ENCODE measurements at regions not wholly inside any gene's neighbourhood (a gene's known extent, or its start where the extent isn't known, plus 50 kb on each side); places are given as distances from the start of the nearest gene placed in this dataset.

GRCh38 chr3:5051772-5052171 is 70.3 kb upstream of the ARL8B start:
- Histone ChIP-seq H3K27me3 (ENCODE audit: insufficient read depth) (no peaks in the 10 kb centered on the region), H3K36me3 (ENCODE audit: insufficient read depth) (no peaks in the 10 kb centered on the region), H2AFZ (no peak overlapping the region), H3K4me3 (no peak overlapping the region), H3K9me2 (ENCODE audit: insufficient read depth) (no peaks in the 10 kb centered on the region), H4K20me1 (replicated peaks; ENCODE audit: insufficient read depth) (no peaks in the 10 kb centered on the region), H3K79me2 (replicated peaks; ENCODE audit: insufficient read depth) (no peaks in the 10 kb centered on the region), H3F3A (replicated peaks; ENCODE audit: low read depth) (no peaks in the 10 kb centered on the region), H3K4me2 (no peak overlapping the region), H3K4me1 (ENCODE audit: insufficient read depth) (no peaks in the 10 kb centered on the region), H3K27ac (ENCODE audit: low read depth) (no peak overlapping the region)
- H3K27ac Mint-ChIP-seq: no peak overlapping the region
- no peaks in the 10 kb centered on the region for H3K9me3 Mint-ChIP-seq
- H3K36me3 Mint-ChIP-seq (ENCODE audit: low read depth): no peaks in the 10 kb centered on the region
- ATAC-seq: no peak
- no peak for DNase-seq (ENCODE audit: low spot score)
- TF ChIP-seq REST (IDR thresholded peaks at IDR 0.05; ENCODE audit: unreplicated experiment): no peak
- TF ChIP-seq, protein P1, sequence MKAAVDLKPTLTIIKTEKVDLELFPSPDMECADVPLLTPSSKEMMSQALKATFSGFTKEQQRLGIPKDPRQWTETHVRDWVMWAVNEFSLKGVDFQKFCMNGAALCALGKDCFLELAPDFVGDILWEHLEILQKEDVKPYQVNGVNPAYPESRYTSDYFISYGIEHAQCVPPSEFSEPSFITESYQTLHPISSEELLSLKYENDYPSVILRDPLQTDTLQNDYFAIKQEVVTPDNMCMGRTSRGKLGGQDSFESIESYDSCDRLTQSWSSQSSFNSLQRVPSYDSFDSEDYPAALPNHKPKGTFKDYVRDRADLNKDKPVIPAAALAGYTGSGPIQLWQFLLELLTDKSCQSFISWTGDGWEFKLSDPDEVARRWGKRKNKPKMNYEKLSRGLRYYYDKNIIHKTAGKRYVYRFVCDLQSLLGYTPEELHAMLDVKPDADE (IDR thresholded peaks at IDR 0.05): no peak
- TF ChIP-seq ZNF462 (CRISPR knock-in tag; IDR thresholded peaks at IDR 0.05): no peak
- no peak for TF ChIP-seq ZNF114 (CRISPR knock-in tag; IDR thresholded peaks at IDR 0.05)
- no peak for TF ChIP-seq EZH2phosphoT487 (IDR thresholded peaks at IDR 0.05; ENCODE audit: unreplicated experiment)
- TF ChIP-seq, protein P2, sequence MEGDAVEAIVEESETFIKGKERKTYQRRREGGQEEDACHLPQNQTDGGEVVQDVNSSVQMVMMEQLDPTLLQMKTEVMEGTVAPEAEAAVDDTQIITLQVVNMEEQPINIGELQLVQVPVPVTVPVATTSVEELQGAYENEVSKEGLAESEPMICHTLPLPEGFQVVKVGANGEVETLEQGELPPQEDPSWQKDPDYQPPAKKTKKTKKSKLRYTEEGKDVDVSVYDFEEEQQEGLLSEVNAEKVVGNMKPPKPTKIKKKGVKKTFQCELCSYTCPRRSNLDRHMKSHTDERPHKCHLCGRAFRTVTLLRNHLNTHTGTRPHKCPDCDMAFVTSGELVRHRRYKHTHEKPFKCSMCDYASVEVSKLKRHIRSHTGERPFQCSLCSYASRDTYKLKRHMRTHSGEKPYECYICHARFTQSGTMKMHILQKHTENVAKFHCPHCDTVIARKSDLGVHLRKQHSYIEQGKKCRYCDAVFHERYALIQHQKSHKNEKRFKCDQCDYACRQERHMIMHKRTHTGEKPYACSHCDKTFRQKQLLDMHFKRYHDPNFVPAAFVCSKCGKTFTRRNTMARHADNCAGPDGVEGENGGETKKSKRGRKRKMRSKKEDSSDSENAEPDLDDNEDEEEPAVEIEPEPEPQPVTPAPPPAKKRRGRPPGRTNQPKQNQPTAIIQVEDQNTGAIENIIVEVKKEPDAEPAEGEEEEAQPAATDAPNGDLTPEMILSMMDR (conservative IDR thresholded peaks at IDR 0.05; ENCODE audit: low read depth in 2 of 2): no peak
- TF ChIP-seq STAT1 (IDR thresholded peaks at IDR 0.05; ENCODE audit: unreplicated experiment): no peak
- no peak for TF ChIP-seq CREB1 (CRISPR knock-in tag; IDR thresholded peaks at IDR 0.05; ENCODE audit: low read depth)
- no peak for TF ChIP-seq JUNB (IDR thresholded peaks at IDR 0.05; ENCODE audit: unreplicated experiment)
- no peaks in the 10 kb centered on the region for H3K4me1 Mint-ChIP-seq
- H3K4me3 Mint-ChIP-seq: no peak overlapping the region
- H3K27me3 Mint-ChIP-seq (ENCODE audit: insufficient read depth, low read depth, poor library complexity): no peaks in the 10 kb centered on the region
